H1 (cell line): ENCODE measurements at regions not wholly inside any gene's neighbourhood (a gene's known extent, or its start where the extent isn't known, plus 50 kb on each side); places are given as distances from the start of the nearest gene placed in this dataset.

Experiments
- EP300 ChIP-seq, 2 experiments: IDR thresholded peaks; 1 replicate in 1 of 2; 2 replicates in 1 of 2; pipeline ENCODE4 v1.6.1; 2011 to 2012; ENCODE audit warnings: low read depth in 2 of 2, low read length in 2 of 2, mild to moderate bottlenecking in 2 of 2, borderline replicate concordance in 1 of 2, inconsistent platforms in 1 of 2, moderate library complexity in 1 of 2
- JUND ChIP-seq: IDR thresholded peaks from 2 replicates; pipeline ENCODE4 v1.6.1; 2011; ENCODE audit warnings: mild to moderate bottlenecking, improper control_type of control experiment, low read length
- MAFK ChIP-seq: IDR thresholded peaks from 2 replicates; pipeline ENCODE4 v1.6.1; 2012; ENCODE audit warnings: low read depth, mild to moderate bottlenecking, improper control_type of control experiment, low read length
- PHF8 ChIP-seq: fragments of 200-600 bp; sonication (generic); conservative IDR thresholded peaks from 2 replicates; pipeline ENCODE4 v1.7.1; 2012; ENCODE audit warnings: low read depth, mild to moderate bottlenecking, inconsistent platforms, low read length, moderate library complexity
- SAP30 ChIP-seq: fragments of 300-600 bp; sonication (generic); IDR thresholded peaks from 2 replicates; pipeline ENCODE4 v1.7.1; 2012; ENCODE audit warnings: low read length, moderate library complexity, mild to moderate bottlenecking, inconsistent platforms; ENCODE audit not compliant: insufficient read depth, insufficient replicate concordance
- TAF7 ChIP-seq: optimal IDR thresholded peaks from 2 replicates; pipeline ENCODE3; 2011; ENCODE audit warnings: low read depth, mild to moderate bottlenecking, inconsistent platforms, low read length, moderate library complexity, borderline replicate concordance
- TEAD4 ChIP-seq: IDR thresholded peaks from 2 replicates; pipeline ENCODE4 v1.6.1; 2012; ENCODE audit warnings: low read depth, low read length, inconsistent platforms, mixed read lengths
- TF ChIP-seq, protein P1 (sequence below): fragments of 300-600 bp; sonication (generic); IDR thresholded peaks from 2 replicates; pipeline ENCODE4 v1.7.1; 2012; ENCODE audit warnings: low read length, moderate library complexity, mild to moderate bottlenecking, inconsistent platforms; ENCODE audit not compliant: insufficient replicate concordance
- TF ChIP-seq, protein P2 (sequence below): IDR thresholded peaks from 2 replicates; pipeline ENCODE4 v1.6.1; 2012; ENCODE audit warnings: inconsistent platforms

DNA sequence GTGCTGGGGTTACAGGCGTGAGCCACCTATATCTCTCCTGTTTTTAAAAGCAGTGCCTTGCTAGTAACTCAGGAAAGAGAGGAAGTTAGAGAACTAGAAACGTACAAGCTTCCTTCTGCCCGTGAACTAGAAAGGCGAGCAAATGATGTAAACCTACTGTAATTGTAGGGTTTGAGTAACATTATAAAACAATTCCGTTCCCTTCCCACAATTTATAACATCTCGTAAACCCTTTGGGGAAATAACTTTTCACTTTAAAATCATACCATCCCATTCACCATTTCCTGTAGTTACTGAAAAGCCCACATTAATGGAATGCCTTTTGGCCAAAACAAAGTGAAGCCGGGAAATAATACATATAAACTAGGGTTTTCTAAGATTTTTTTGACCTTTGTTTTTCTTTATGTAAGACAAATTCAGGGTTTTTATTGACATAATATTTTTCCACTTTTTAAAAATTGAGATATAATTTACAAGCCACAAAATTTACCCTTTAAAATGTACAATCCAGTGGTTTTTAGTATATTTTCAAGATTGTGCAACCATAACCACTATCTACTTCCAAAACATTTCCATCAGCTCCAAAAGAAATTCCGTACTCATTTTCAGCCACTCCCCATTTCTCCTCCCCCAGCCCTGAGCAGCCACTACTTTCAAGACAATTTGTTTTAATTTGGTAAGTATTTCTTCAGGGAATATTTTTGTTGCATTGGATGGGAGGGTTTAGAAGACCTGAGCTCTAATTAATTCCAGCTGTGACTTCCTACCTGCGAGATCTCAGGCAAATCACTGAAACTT, 175.1 kb upstream of the PDE10A start (continued):
- TF ChIP-seq, protein P1, sequence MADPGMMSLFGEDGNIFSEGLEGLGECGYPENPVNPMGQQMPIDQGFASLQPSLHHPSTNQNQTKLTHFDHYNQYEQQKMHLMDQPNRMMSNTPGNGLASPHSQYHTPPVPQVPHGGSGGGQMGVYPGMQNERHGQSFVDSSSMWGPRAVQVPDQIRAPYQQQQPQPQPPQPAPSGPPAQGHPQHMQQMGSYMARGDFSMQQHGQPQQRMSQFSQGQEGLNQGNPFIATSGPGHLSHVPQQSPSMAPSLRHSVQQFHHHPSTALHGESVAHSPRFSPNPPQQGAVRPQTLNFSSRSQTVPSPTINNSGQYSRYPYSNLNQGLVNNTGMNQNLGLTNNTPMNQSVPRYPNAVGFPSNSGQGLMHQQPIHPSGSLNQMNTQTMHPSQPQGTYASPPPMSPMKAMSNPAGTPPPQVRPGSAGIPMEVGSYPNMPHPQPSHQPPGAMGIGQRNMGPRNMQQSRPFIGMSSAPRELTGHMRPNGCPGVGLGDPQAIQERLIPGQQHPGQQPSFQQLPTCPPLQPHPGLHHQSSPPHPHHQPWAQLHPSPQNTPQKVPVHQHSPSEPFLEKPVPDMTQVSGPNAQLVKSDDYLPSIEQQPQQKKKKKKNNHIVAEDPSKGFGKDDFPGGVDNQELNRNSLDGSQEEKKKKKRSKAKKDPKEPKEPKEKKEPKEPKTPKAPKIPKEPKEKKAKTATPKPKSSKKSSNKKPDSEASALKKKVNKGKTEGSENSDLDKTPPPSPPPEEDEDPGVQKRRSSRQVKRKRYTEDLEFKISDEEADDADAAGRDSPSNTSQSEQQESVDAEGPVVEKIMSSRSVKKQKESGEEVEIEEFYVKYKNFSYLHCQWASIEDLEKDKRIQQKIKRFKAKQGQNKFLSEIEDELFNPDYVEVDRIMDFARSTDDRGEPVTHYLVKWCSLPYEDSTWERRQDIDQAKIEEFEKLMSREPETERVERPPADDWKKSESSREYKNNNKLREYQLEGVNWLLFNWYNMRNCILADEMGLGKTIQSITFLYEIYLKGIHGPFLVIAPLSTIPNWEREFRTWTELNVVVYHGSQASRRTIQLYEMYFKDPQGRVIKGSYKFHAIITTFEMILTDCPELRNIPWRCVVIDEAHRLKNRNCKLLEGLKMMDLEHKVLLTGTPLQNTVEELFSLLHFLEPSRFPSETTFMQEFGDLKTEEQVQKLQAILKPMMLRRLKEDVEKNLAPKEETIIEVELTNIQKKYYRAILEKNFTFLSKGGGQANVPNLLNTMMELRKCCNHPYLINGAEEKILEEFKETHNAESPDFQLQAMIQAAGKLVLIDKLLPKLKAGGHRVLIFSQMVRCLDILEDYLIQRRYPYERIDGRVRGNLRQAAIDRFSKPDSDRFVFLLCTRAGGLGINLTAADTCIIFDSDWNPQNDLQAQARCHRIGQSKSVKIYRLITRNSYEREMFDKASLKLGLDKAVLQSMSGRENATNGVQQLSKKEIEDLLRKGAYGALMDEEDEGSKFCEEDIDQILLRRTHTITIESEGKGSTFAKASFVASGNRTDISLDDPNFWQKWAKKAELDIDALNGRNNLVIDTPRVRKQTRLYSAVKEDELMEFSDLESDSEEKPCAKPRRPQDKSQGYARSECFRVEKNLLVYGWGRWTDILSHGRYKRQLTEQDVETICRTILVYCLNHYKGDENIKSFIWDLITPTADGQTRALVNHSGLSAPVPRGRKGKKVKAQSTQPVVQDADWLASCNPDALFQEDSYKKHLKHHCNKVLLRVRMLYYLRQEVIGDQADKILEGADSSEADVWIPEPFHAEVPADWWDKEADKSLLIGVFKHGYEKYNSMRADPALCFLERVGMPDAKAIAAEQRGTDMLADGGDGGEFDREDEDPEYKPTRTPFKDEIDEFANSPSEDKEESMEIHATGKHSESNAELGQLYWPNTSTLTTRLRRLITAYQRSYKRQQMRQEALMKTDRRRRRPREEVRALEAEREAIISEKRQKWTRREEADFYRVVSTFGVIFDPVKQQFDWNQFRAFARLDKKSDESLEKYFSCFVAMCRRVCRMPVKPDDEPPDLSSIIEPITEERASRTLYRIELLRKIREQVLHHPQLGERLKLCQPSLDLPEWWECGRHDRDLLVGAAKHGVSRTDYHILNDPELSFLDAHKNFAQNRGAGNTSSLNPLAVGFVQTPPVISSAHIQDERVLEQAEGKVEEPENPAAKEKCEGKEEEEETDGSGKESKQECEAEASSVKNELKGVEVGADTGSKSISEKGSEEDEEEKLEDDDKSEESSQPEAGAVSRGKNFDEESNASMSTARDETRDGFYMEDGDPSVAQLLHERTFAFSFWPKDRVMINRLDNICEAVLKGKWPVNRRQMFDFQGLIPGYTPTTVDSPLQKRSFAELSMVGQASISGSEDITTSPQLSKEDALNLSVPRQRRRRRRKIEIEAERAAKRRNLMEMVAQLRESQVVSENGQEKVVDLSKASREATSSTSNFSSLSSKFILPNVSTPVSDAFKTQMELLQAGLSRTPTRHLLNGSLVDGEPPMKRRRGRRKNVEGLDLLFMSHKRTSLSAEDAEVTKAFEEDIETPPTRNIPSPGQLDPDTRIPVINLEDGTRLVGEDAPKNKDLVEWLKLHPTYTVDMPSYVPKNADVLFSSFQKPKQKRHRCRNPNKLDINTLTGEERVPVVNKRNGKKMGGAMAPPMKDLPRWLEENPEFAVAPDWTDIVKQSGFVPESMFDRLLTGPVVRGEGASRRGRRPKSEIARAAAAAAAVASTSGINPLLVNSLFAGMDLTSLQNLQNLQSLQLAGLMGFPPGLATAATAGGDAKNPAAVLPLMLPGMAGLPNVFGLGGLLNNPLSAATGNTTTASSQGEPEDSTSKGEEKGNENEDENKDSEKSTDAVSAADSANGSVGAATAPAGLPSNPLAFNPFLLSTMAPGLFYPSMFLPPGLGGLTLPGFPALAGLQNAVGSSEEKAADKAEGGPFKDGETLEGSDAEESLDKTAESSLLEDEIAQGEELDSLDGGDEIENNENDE, result no peak
- no peak for TF ChIP-seq SAP30
- no peak for TF ChIP-seq TEAD4
- TF ChIP-seq MAFK, result no peak
- no peak for TF ChIP-seq PHF8
- TF ChIP-seq TAF7, result no peak
- TF ChIP-seq, protein P2, sequence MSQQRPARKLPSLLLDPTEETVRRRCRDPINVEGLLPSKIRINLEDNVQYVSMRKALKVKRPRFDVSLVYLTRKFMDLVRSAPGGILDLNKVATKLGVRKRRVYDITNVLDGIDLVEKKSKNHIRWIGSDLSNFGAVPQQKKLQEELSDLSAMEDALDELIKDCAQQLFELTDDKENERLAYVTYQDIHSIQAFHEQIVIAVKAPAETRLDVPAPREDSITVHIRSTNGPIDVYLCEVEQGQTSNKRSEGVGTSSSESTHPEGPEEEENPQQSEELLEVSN, result no peak
- no peak for TF ChIP-seq JUND
- no peak for TF ChIP-seq EP300 (IDR thresholded peaks at IDR 0.05; ENCODE audit: borderline replicate concordance in 1 of 2, low read depth in 2 of 2, low read length in 2 of 2)
